NCI-H345 treated with DMSO at 0.1 percent for 48 hours (cell line): ENCODE measurements at regions not wholly inside any gene's neighbourhood (a gene's known extent, or its start where the extent isn't known, plus 50 kb on each side); places are given as distances from the start of the nearest gene placed in this dataset.
"Not testable (repeated sequence)": the region's sequence is repeated elsewhere in the genome, so short reads cannot be mapped to it uniquely, and the experiment has no call there.

Experiments
- DNase-seq: peaks from one replicate; lab custom pipeline; 2025; ENCODE audit not compliant: unreplicated experiment; lab: John Stamatoyannopoulos, UW

DNA sequence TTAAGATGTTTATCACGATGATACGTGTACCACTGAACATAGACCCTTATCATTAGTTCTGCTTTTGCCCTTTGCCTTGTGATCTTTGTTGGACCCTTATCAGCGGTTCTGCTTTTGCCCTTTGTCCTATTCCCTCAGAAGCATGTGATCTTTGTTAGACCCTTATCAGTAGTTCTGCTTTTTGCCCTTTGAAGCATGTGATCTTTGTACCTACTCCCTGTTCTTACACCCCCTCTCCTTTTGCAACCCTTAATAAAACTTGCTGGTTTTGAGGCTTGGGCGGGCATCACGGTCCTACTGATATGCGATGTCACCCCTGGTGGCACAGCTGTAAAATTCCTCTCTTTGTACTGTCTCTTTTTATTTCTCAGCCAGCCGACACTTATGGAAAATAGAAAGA, 117.0 kb downstream of the SDHAF3 start:
- DNase-seq, result not testable (repeated sequence)

DNA sequence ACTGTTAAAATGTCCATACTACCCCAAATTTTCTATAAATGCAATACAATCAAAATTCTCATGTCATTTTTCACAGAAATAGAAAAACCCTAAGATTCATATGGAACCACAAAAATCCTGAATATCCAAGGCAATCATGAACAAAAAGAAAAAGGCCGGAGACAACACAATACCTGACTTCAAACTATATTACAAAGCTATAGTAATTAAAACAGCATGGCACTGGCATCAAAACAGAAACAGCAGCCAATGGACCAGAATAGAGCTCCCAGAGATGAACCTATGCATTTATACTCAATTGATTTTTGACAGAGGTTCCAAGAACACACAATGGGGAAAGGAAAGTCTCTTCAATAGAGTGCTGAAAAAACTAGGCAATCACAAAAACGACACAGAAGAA, 128.8 kb downstream of the SDHAF3 start:
- DNase-seq, result no peak

DNA sequence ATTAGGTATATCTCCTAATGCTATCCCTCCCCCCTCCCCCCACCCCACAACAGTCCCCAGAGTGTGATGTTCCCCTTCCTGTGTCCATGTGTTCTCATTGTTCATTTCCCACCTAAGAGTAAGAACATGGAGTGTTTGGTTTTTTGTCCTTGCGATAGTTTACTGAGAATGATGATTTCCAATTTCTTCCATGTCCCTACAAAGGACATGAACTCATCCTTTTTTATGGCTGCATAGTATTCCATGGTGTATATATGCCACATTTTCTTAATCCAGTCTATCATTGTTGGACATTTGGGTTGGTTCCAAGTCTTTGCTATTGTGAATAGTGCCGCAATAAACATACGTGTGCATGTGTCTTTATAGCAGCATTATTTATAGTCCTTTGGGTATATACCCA, 140.7 kb downstream of the SDHAF3 start:
- DNase-seq, result not testable (repeated sequence)

DNA sequence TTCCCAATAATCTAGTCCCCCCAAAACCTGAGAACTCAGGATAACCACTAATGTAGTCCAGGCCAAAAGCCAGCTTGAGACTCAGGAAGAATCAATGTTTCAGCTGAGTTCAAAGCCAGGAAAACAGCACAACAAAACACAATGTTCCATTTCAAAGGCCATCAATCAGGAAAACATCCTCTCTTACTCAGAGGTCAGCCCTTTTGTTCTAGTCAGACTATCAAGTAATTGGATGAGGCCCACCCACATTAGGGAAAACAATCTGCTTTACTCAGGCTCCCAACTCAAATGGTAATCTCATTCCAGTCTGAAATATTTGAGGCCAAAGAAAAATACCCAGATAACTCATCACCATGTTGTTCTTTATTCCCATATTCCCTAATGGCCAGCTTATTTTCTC, 152.2 kb downstream of the SDHAF3 start:
- DNase-seq, result no peak

DNA sequence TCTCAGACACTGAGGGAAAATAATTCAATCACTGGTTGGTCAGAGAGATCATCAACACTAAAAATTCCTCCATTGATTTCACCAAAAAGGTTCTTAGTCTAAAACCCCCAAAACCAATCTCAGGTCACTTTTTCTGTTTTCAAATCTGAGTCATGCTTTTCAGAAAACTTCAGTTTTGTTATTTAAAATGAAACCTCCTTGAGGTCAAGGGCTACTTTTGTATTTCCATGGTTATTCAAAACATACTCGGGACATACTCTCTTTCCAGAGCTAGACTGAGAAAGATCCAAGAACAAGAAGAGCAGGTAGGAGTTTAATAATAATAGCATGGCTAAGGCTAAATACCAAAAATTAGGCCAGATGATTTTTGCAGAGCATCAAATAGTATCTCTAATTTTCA, 152.8 kb downstream of the SDHAF3 start:
- DNase-seq, result no peak

DNA sequence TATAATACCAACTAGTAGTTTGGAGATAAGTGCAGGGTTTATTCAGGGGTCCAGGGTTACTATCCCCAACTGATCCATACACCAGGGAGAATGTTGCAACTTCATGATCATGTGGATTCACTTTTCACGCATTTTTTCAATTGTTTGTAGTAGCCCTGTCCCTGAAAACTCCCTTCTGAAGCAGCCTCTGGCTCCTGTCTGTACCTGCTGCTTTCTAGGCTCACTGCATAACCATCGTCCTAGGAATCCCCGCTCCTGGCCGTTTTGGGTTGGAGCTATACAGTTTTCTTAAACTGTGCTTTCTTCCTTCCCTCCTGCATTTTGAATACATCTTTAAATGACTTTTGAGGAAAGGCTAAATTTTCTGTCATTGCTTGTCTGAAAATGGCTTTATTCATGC, 154.1 kb downstream of the SDHAF3 start:
- DNase-seq, result no peak

DNA sequence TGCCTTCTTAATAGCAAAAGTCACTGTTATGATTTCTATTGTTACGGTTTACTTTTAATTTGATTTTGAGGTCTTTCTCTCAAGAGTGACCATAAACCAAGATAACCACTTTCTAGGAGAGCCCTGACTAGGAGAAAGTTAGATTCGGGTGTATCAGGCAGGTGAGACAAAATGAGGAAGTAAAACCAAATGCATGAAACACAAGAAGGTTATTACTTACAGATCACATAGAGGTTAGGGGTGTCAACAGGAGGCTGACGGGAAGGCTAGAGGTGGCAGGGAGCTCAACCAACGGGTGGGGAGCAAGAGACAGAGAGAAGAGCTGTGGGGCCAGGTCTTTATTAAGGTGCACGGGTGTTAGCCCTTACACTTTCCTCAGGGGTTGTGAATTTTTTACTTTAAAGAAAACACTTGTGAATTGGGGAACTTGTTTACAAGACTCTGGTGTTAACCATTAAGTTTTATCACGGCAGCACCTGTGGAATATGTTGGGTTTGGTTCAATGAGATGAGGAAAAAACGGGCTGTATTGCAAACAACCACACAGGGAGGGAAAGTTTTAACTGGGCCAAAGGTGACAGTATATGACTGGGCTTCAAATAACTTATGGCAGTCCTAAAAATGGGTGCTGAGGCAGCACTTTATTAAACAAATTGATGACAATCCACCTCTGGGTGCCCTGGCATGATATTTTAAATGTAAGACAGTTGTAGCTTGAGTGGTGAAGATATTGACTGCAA, 154.9 kb downstream of the SDHAF3 start:
- DNase-seq, result no peak

DNA sequence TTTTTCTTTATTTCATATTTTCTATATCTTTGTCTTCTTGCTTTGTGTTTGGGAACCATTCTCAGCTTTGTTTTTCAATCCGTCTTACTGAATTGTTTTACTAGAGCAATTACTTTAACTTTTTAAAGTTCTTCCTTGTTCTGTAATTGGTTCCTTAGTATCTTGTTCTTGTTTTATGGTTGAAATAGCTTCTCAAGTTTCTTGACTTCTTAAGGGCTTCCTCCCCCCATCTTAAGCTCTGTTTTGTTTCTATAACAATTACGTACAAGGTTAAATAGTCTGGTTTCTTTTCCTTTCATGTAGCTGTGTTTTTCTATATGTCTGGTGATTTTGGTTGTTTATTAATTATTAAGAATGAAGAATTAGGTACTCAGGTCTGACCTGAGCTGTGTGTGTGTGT, 158.0 kb downstream of the SDHAF3 start:
- no peak for DNase-seq

DNA sequence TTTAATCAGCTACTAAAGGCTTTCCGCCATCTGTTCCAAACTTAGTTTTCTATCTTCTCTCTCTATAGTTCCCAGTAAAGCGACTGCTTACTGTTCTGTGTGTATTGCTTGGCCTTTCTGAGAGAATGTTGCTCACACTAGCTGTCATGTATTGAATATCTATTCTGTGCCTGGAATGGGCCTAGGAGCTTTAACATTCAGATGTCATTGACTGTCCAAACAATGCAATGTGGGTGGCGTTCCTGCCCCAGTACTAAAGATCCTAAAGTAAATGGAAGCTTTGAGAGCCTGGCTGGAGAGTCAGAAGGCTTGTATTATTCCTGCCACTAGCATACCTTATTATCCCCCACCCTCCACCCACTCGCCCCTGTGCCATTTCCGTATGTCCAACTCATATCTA, 163.5 kb downstream of the SDHAF3 start:
- no peak for DNase-seq

DNA sequence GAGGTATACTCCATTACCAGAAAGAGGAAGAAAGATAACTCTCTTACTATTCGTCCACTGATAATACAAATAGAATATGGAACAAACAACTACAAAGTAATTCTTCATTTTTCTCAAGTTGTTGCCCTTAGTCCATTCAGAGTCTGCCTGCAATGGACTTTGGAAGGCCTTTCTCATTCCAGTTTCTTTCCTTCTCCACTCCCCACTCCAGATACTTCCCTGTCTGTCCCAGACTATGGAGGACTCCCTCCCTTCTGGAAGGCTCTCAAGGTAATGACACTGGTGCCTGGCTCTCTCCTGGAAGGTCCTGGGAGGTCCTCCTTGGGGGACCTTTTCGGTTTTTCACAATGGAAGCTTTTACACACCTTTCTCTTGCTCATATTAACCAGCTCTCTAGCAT, 167.8 kb downstream of the SDHAF3 start:
- DNase-seq, result no peak

DNA sequence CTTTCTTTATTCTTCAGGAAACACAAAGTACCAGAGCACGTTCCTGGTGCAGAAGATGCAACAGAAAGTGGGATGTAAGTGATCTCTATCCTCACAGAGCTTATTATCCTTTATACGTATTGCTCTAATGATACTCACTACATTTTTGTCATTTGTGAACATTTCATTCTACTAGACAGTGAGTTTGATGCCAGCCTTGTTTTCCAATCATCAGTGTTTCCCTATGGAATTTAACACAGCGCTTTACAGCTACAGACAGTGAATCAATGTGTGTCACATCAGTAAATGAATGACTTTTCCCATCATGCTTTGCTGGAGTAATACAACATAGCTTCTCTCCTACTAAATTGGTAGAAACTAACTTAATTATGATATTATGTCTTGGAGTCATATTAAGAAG, 175.5 kb downstream of the SDHAF3 start:
- DNase-seq, result no peak

DNA sequence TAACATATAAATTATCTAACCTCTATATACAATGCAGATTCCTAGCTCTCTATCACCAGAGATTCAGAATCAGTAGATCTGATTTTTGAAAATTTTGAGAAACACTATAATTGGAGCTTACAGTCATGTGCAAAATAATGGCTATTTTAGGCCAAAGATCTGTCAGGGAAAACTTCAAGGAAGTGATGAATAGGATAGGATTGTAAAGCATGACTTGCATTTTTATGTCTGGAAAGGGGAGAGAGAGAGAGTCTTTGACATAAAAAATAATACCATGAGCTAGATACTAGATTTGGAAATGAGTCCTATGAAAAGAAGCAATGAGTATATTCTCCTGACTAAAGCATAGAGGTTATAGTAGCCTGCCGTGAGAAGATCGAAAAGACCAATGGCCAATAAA, 181.1 kb downstream of the SDHAF3 start:
- no peak for DNase-seq

DNA sequence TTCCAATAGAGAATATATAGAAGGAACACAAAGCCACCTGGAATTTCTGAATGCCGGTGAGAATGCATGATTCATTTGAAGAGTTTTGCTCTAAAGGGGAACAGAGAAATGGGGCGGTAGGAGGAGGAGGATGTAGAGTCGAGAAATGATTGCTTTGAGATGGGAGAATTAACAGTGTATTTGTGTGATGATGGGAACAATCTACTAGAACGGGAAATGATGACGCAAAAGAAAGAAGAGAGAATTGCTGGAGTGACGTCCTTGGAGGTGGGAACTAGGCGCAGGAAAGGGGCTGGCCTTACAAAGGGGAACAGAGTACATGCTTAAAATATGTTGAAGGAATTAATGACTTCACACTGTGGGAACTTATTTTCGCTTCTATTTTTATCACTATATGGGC, 188.1 kb downstream of the SDHAF3 start:
- no peak for DNase-seq

DNA sequence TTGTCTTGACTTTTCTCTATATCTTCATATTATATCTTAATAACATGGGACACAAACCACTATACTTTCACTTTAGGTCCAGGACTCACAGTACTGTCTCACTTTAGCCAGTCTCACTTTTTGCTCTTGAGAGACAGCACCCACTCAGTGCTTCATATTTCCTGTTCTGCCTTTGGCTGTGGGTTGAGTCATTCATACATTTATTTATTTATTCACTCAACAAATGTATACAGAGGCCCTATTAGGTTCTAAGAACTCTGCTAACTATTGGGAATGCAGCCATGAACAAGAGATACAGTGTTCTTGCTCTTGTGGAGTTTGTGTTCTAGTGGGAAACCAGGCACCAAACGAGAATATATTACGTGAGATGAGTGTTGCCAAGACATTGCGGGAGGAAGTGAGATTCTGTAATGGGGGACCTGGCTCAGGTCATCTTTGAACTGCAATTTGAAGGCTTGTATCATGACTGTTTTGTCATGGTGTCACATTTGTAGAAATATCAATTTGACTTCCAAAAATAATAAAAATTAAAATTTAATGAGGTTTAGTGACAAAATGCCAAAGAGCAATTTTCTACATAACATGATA, 190.1 kb downstream of the SDHAF3 start:
- no peak for DNase-seq

DNA sequence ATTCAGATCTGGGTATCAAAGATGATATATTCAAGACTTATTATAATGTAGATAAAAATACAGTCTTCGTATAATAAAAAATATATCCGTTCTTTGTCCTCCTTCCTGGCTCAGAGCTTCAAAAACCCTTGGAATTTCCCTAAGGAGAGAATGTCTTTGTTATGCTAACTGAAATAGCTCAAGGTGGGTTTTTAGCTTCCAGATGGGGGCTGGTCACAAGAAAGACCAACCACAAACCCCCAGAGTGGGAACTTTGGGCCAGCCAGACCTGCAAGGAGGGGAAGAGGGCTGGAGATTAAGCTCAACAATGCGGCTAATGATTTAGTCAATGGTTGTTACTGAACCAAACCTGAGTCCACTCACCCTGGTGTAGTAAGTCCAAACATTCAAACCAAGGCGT, 196.4 kb downstream of the SDHAF3 start:
- no peak for DNase-seq

DNA sequence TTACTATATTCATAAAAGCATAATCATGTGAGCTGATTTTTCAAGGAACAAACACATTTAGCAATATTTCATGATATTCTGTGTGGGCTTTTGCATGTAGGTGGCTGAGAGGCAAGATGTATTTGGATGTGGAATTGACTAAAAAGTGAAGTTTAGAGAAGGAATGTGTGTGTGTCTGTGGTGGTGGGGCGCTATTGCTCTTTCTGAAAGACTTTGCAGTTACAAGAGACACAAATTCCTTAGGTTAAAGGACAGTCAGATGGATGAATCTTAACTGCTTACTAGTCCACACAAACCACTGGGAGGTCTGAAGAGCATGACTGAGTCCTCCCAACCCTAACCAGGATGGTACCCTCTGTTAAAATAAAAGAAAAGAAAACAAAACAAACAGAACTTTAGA, 200.1 kb downstream of the SDHAF3 start:
- no peak for DNase-seq

DNA sequence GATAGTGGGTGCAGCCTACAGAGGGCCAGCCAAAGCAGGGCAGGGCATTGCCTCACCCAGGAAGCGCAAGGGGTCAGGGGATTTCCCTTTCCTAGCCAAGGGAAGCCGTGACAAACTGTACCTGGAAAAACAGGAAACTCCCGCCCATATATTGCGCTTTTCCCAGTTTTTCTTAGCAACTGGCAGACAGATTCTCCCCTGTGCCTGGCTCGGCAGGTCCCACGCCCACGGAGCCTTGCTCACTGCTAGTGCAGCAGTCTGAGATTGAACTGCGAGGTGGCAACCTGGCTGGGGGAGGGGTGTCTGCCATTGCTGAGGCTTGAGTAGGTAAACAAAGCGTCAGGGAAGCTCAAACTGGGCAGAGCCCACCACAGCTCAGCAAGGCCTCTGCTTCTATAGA, 212.4 kb downstream of the SDHAF3 start:
- DNase-seq, result not testable (repeated sequence)

DNA sequence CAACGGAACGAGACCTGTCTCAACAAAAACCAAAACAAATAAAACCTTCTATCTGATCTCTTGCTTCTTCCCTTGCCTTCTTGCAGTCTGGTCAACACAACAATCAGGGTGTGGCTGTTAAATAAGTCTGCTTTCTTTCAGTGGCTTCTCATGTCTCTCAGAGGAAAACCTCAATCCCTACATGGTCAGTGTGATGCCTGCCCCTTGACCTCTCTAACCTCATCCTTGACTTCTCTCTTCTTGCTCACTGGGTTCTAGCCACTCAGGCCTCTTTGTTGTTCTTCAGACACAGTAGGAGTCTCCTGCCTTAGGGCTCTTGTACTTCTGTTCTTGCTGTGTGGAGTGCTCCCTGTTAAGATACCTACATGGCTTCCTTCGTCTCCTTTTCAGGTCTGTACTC, 220.4 kb downstream of the SDHAF3 start:
- no peak for DNase-seq

DNA sequence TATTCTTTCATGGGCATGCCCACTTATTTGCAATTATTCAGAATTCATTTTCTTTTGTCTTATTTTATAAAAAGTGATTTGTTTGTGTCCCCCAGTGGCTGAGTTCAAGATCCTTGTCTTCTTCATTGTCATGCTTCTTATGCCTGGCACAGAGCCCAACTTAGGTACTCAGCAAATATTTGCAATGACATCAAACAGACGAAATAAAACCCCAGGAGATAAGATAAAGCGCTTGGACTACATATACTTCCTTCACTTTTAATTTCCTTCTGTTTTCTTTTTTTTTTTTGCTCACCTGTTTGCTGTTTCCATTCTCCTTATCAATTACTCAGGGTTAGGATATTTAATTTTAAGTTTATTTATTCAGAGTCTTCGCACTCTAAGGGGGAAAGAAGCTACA, 225.0 kb downstream of the SDHAF3 start:
- peak; percentile 70 for DNase-seq

DNA sequence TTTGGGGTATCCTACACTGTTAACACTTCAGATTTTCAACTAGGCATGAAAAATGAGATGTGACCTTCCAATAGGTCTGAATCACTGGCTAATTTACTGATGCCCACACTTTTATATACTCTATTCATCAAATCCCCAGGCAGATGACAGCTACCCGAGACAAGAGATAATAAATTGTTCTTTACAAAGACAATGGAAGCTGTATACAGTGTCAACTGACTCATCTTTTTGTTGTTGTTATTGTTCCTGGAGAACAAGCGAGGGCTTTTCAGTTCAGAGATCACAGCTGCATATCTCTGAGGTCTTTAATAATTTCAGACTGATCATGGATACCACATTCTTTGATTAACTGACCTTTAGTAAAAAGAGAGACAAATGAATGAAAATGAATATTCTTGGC, 228.9 kb downstream of the SDHAF3 start:
- DNase-seq, result no peak

DNA sequence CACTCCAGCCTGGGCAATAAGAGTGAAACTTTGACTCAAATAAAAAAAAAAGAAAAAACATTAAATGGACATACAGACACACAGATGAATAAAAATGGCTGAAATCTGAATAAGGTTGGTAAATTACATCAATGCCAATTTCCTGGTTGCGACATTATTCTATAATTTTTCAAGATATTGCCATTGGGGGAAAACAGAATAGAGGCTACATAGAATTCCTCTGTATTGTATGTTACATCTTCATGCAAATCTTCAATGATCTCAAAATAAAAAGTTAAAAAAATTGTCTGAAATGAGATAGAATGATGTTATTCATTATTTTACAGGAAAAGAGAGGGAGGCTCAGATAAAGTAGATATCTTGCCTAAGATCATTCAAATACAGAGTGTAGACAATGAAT, 234.0 kb downstream of the SDHAF3 start:
- no peak for DNase-seq

DNA sequence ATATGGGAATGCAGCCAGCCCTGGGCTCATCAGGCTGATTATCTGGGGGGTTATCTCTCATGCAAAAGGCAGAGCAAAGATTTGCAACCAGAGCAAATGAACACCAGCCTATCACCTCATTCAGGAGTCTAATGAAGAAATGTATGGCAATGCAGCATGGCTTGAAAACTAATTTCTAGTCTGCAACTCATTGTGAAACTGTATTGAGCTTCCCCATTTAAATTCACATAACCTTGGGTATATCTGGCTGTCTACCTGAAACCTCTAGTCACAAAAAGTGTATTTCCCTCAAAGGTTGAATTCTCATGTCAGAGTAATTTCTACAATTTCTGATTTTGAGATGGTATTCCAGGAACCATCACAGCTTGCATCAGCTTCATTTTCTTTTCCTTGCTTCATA, 240.0 kb downstream of the SDHAF3 start:
- no peak for DNase-seq

DNA sequence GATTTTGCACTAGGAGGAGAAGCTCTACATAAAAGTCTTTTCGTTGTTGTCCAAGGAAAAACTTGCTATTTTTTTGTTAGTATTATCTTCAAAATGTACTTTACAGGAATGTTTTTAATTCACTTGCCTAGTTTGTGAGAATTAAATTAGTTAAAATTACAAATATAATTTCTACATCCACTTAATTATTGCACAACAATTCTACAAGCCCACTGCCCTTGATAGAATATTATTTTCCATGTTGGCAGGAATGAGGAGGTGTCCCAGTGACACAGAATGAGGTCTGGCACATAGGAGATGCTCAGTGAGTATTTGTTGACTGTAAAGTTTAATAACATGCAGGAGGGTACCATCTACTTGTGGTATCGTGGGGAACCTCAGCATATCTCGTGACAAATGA, 255.4 kb downstream of the SDHAF3 start:
- no peak for DNase-seq
